Ishikawa (cell line): ENCODE measurements at regions not wholly inside any gene's neighbourhood (a gene's known extent, or its start where the extent isn't known, plus 50 kb on each side); places are given as distances from the start of the nearest gene placed in this dataset.

Experiments
- EP300 ChIP-seq: IDR thresholded peaks from 2 replicates; pipeline ENCODE4 v1.6.1; 2012; ENCODE audit warnings: borderline replicate concordance
- TAF1 ChIP-seq: IDR thresholded peaks from 2 replicates; pipeline ENCODE4 v1.6.1; 2012; ENCODE audit warnings: low read depth, mild to moderate bottlenecking
- ZBTB7A ChIP-seq: IDR thresholded peaks from 2 replicates; pipeline ENCODE4 v1.6.1; 2012; ENCODE audit warnings: low read depth
- TF ChIP-seq, protein P1 (sequence below): IDR thresholded peaks from 2 replicates; pipeline ENCODE4 v1.6.1; 2012

DNA sequence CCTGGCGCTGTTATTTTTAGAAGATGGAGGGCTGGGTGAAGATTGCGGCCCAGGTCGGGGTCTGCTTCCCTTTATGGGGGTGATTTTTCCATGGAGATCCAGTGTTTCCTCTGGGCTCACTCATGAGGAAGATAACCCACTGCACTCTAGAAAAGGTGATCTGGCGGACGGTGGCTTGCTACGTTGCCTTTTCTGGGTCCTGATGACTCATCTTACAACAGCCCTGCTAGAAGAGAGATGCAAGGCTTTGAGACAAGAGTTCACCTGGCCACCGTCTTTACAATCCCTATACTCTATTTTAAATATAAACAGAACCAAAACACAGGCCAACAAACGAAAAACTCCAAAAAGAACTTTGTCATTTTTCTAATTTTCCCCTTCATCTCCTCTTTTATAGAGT, 182.1 kb upstream of the EXOC2 start:
- TF ChIP-seq EP300 (no peak), ZBTB7A (no peak), TAF1 (no peak)
- TF ChIP-seq, protein P1, sequence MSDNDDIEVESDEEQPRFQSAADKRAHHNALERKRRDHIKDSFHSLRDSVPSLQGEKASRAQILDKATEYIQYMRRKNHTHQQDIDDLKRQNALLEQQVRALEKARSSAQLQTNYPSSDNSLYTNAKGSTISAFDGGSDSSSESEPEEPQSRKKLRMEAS = no peak
